ENCODE measurements at regions not wholly inside any gene's neighbourhood (a gene's known extent, or its start where the extent isn't known, plus 50 kb on each side); places are given as distances from the start of the nearest gene placed in this dataset.

DNA sequence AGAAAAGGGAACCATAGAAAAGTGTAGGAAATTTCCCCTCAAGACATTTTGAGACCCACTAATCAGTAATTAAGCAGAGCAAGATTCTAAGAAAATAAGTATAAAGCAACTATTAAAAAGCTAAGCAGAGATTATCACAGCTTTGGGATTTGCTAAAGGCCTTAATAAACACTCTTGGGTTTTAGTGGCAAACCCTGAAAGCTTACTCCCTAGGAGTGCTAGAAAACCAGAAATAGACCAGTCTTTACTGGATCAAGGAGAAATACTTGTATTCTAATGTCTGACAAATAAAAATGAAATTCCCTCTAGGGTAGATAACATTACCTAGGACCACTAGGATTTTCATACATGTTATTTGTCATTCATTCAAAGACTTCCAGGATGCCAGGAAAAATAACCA, 510.8 kb downstream of the SPATA31D1 start:
- POLR2A ChIA-PET = no interaction called here
- no TSS peak for BruUV-seq (replicated peaks)
- H3K9me3 ChIP-seq (replicated peaks; ENCODE audit: control insufficient read depth, insufficient read depth, low read depth, low read length) = no peaks in the 10 kb centered on the region
- no peaks in the 10 kb centered on the region for H3K79me2 ChIP-seq (ENCODE audit: control insufficient read depth, insufficient read depth, low read length)
- CTCF ChIA-PET (ENCODE audit: low intra/inter-chr PET ratio) = no interaction called here
- H3K4me2 ChIP-seq (ENCODE audit: insufficient read depth, low read length) = no peak overlapping the region
- H2AFZ ChIP-seq (ENCODE audit: low read depth, low read length) = no peak overlapping the region
- FAIRE-seq (no peak), ATAC-seq (no peak), DNase-seq (ENCODE audit: extremely low read depth in 1 of 4, low spot score in 3 of 4) (no peak)
- no peaks in the 10 kb centered on the region for H3K9me1 ChIP-seq (ENCODE audit: control insufficient read depth, insufficient read depth, low read length)
- H3K27ac ChIP-seq (ENCODE audit: extremely low read depth, low read depth, low read length) = no peak overlapping the region
- H3K36me3 ChIP-seq (ENCODE audit: control insufficient read depth, insufficient read depth, low read length) = no peaks in the 10 kb centered on the region
- H3K4me1 ChIP-seq (replicated peaks in 1 of 2; ENCODE audit: control insufficient read depth in 2 of 2, insufficient read depth in 2 of 2, low read length in 2 of 2) = no peaks in the 10 kb centered on the region
- in situ Hi-C loops (cut with MboI) = no loop called here
- H4K20me1 ChIP-seq (replicated peaks; ENCODE audit: control insufficient read depth, insufficient read depth, low read length) = no peaks in the 10 kb centered on the region
- TF ChIP-seq SREBF2 (CRISPR knock-in tag; IDR thresholded peaks at IDR 0.05) (no peak), ZNF324 (CRISPR knock-in tag; IDR thresholded peaks at IDR 0.05) (no peak), HIVEP1 (CRISPR knock-in tag; IDR thresholded peaks at IDR 0.05) (no peak), STAT5A (IDR thresholded peaks at IDR 0.05; ENCODE audit: borderline replicate concordance, low read length) (no peak), ZNF174 (CRISPR knock-in tag; IDR thresholded peaks at IDR 0.05) (no peak), HNRNPH1 (optimal IDR thresholded peaks at IDR 0.05; ENCODE audit: low read depth, low read length) (no peak), YY1 (IDR thresholded peaks at IDR 0.05; ENCODE audit: borderline replicate concordance in 1 of 3, control insufficient read depth in 1 of 3, extremely low read depth in 1 of 3, insufficient read depth in 3 of 3, insufficient read length in 1 of 3, insufficient replicate concordance in 2 of 3, low read depth in 1 of 3, low read length in 2 of 3) (no peak), JUND (IDR thresholded peaks at IDR 0.05; ENCODE audit: borderline replicate concordance, low read depth, low read length) (no peak), JUND (tag; IDR thresholded peaks at IDR 0.05; ENCODE audit: borderline replicate concordance, low read depth, low read length) (no peak), MXI1 (IDR thresholded peaks at IDR 0.05; ENCODE audit: low read depth, low read length) (no peak), SAFB2 (IDR thresholded peaks at IDR 0.05; ENCODE audit: borderline replicate concordance, low read depth, low read length, severe bottlenecking) (no peak)
- TF ChIP-seq, protein P1, sequence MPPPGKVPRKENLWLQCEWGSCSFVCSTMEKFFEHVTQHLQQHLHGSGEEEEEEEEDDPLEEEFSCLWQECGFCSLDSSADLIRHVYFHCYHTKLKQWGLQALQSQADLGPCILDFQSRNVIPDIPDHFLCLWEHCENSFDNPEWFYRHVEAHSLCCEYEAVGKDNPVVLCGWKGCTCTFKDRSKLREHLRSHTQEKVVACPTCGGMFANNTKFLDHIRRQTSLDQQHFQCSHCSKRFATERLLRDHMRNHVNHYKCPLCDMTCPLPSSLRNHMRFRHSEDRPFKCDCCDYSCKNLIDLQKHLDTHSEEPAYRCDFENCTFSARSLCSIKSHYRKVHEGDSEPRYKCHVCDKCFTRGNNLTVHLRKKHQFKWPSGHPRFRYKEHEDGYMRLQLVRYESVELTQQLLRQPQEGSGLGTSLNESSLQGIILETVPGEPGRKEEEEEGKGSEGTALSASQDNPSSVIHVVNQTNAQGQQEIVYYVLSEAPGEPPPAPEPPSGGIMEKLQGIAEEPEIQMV (tag; conservative IDR thresholded peaks at IDR 0.05; ENCODE audit: low read depth) = no peak
- TF ChIP-seq, protein P2, sequence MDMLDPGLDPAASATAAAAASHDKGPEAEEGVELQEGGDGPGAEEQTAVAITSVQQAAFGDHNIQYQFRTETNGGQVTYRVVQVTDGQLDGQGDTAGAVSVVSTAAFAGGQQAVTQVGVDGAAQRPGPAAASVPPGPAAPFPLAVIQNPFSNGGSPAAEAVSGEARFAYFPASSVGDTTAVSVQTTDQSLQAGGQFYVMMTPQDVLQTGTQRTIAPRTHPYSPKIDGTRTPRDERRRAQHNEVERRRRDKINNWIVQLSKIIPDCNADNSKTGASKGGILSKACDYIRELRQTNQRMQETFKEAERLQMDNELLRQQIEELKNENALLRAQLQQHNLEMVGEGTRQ (CRISPR knock-in tag; IDR thresholded peaks at IDR 0.05) = no peak
- TF ChIP-seq, protein P3, sequence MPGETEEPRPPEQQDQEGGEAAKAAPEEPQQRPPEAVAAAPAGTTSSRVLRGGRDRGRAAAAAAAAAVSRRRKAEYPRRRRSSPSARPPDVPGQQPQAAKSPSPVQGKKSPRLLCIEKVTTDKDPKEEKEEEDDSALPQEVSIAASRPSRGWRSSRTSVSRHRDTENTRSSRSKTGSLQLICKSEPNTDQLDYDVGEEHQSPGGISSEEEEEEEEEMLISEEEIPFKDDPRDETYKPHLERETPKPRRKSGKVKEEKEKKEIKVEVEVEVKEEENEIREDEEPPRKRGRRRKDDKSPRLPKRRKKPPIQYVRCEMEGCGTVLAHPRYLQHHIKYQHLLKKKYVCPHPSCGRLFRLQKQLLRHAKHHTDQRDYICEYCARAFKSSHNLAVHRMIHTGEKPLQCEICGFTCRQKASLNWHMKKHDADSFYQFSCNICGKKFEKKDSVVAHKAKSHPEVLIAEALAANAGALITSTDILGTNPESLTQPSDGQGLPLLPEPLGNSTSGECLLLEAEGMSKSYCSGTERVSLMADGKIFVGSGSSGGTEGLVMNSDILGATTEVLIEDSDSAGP (CRISPR knock-in tag; IDR thresholded peaks at IDR 0.05) = no peak
- H3K4me3 ChIP-seq = no peak overlapping the region
- H3K27me3 ChIP-seq (ENCODE audit: control insufficient read depth in 2 of 2, insufficient read depth in 2 of 2, low read length in 2 of 2) = no peaks in the 10 kb centered on the region
- H3K9ac ChIP-seq (ENCODE audit: insufficient read depth in 1 of 2, low read depth in 2 of 2, low read length in 2 of 2) = no peak overlapping the region
- intact Hi-C loops (cut with micrococcal nuclease) = no loop called here

Measured in K562 (cell line).